HFFc6 (cell line): ENCODE measurements at regions not wholly inside any gene's neighbourhood (a gene's known extent, or its start where the extent isn't known, plus 50 kb on each side); places are given as distances from the start of the nearest gene placed in this dataset.

Source experiments
- DNase-seq: peaks from one replicate; pipeline ENCODE4 v3.0.0-alpha.2; 2018
- H3K27ac Mint-ChIP-seq: 2 replicates; pipeline ENCODE4 v1.8.0; 2020; ENCODE audit warnings: mild to moderate bottlenecking, mixed read lengths
- H3K27me3 Mint-ChIP-seq: 2 replicates; pipeline ENCODE4 v1.8.0; 2021; ENCODE audit warnings: mild to moderate bottlenecking, moderate library complexity, mixed read lengths; ENCODE audit not compliant: insufficient read depth
- H3K36me3 Mint-ChIP-seq: 2 replicates; pipeline ENCODE4 v1.8.0; 2021; ENCODE audit warnings: low read depth, mixed read lengths
- H3K4me1 Mint-ChIP-seq: 2 replicates; pipeline ENCODE4 v1.8.0; 2020; ENCODE audit warnings: low read depth, mixed read lengths
- H3K4me3 Mint-ChIP-seq: 2 replicates; pipeline ENCODE4 v1.8.0; 2020; ENCODE audit warnings: mild to moderate bottlenecking, moderate library complexity, mixed read lengths
- H3K9me3 Mint-ChIP-seq: 2 replicates; pipeline ENCODE4 v1.8.0; 2020; ENCODE audit warnings: mild to moderate bottlenecking, mixed read lengths
- TF ChIP-seq, protein P1 (sequence below): fragments of 200-600 bp; sonication (generic); IDR thresholded peaks from 2 replicates; pipeline ENCODE4 v1.5.0; 2021; ENCODE audit warnings: antibody characterized with exemption, mild to moderate bottlenecking

DNA sequence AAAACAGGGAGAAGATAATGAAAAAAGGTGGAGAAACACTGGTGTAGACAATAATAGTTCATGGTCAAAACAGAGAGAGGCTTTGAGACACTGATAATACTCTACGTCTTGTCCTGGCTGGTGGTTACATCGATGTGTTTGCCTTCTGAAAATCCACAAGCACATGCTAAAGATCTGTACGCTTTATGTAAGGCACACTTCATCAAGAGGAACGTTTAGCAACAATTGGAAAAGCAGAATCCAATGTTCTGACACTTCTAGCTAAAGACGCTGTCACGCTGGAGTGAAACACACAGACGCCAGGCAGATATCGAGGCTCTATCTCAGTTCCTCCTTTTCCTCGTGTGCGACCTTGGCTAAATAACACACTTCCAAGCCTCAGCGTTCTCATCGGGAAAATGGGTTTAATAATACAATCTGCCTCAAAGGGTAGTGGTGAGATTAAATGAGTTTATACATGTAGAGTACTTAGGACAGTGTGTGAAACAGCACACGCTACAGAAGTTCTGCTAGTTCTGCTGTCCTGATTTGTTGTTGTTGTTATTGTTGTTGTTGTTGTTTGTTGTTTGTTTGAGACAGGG, 386.1 kb downstream of the SETD4 start:
- DNase-seq = no peak
- no peak overlapping the region for H3K27ac Mint-ChIP-seq
- no peaks in the 10 kb centered on the region for H3K36me3 Mint-ChIP-seq
- no peaks in the 10 kb centered on the region for H3K9me3 Mint-ChIP-seq
- H3K27me3 Mint-ChIP-seq = no peaks in the 10 kb centered on the region; the same call in none of the 2 replicates
- H3K4me3 Mint-ChIP-seq = no peak overlapping the region
- peaks cover 6% of the 10 kb centered on the region; the same call in 1 of the 2 replicates for H3K4me1 Mint-ChIP-seq
- TF ChIP-seq, protein P1, sequence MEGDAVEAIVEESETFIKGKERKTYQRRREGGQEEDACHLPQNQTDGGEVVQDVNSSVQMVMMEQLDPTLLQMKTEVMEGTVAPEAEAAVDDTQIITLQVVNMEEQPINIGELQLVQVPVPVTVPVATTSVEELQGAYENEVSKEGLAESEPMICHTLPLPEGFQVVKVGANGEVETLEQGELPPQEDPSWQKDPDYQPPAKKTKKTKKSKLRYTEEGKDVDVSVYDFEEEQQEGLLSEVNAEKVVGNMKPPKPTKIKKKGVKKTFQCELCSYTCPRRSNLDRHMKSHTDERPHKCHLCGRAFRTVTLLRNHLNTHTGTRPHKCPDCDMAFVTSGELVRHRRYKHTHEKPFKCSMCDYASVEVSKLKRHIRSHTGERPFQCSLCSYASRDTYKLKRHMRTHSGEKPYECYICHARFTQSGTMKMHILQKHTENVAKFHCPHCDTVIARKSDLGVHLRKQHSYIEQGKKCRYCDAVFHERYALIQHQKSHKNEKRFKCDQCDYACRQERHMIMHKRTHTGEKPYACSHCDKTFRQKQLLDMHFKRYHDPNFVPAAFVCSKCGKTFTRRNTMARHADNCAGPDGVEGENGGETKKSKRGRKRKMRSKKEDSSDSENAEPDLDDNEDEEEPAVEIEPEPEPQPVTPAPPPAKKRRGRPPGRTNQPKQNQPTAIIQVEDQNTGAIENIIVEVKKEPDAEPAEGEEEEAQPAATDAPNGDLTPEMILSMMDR = no peak

DNA sequence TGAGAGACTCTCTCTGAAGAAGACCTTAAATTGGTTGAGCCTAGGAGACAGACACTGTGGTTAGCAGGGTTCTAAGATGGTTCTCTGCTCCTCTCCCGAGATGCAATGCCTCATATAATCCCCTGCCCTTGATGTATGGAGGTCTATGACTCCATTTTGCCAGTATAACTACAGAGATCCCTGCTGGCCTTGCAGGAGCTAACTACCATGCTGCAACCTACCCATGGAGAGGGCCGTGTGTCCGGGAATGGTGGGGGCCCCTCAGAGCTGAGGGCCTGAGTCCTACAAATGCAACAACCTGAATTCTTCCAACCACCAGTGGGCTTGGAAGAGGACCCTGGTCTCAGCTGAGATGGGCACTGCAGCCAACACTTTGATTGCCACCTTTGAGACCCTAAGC, 388.0 kb downstream of the SETD4 start:
- Mint-ChIP-seq H3K9me3 (no peaks in the 10 kb centered on the region), H3K27ac (no peak overlapping the region), H3K36me3 (no peaks in the 10 kb centered on the region), H3K4me3 (no peak overlapping the region), H3K27me3 (no peaks in the 10 kb centered on the region; the same call in 1 of the 2 replicates), H3K4me1 (peaks cover 6% of the 10 kb centered on the region; the same call in 1 of the 2 replicates)
- TF ChIP-seq, protein P1 = no peak
- no peak for DNase-seq

DNA sequence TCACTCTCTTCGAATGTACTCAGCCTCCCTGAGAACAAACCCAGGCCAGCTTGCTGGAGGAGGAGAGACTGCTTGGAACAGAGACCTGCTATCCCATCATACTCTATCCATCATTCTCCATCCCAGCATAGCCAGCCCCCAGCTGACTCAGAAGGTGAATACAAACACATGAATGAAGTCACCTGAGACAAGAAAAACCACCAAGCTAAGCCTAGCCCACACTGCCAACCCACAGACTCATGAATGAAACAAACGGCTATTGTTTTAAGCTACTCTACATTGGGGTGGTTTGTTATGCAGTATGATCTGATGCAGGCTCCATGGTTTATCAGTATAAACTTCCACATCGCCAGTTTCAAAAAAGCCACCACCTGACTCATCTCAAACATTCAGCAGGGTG, 395.6 kb downstream of the SETD4 start:
- Mint-ChIP-seq H3K4me1 (no peaks in the 10 kb centered on the region), H3K27me3 (no peaks in the 10 kb centered on the region; the same call in 1 of the 2 replicates), H3K9me3 (no peaks in the 10 kb centered on the region), H3K36me3 (no peaks in the 10 kb centered on the region), H3K4me3 (no peak overlapping the region), H3K27ac (no peak overlapping the region)
- TF ChIP-seq, protein P1 = no peak
- no peak for DNase-seq

DNA sequence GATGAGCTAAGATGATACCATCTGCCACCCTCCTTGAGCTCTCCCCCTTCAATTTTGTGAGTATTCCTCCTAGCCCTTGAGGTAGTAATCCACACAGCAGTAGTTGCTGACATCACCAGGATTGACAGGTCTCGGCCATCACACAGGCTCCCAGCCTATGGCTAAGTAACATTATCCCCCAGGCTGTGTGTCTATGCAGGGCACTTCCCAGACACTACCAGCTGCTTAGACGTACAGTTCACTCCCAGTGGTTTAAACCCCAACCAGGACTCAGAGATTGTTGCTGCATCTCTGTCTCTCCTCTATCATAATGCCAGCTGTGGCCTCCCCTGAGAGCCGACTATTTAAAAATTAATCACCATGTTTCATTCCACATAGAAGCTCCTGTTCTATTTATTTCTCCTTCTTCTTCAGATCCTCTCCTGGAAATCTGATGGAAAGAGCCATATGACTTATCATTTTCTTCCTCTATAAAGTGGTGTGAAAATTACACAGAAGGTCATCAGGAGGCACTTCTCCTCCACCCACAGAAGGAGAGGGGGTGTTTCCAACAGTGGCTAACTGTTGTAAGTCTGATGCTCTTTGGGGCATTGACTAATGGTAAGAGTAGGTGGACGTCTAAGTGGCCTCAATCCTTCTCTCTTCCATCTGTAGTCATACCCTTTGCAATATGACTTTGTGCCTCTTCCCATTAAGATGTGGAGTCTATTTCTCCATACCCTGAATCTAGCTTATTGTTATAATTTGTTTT, 396.3 kb downstream of the SETD4 start:
- no peaks in the 10 kb centered on the region; the same call in 1 of the 2 replicates for H3K27me3 Mint-ChIP-seq
- DNase-seq = no peak
- H3K36me3 Mint-ChIP-seq = no peaks in the 10 kb centered on the region
- no peak overlapping the region for H3K27ac Mint-ChIP-seq
- H3K4me3 Mint-ChIP-seq = no peak overlapping the region
- H3K9me3 Mint-ChIP-seq = no peaks in the 10 kb centered on the region
- TF ChIP-seq, protein P1 = no peak
- peaks cover 2% of the 10 kb centered on the region for H3K4me1 Mint-ChIP-seq

DNA sequence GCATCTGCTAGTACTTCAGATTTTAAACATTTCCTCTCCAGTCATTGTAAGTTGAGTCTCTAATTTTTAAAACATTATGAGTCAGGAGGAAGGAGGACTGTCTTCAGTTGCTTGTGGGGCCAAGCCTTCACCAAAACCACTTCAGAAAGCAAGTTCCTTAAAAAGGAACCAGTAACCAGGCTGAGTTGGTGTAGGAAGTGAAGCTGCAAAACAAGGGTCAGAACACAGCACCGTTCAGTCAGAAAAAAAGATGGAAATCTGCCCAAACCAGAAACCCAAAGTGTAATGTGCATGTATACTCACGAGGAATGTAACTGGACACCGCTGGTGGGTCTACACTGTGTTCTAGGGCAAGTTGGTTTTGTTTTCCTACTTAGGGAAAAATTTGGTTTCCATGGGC, 402.1 kb downstream of the SETD4 start:
- H3K27ac Mint-ChIP-seq = peak overlapping the region; percentile 91
- no peaks in the 10 kb centered on the region; the same call in 1 of the 2 replicates for H3K27me3 Mint-ChIP-seq
- peak; percentile 87 for DNase-seq
- peaks cover 28% of the 10 kb centered on the region for H3K4me1 Mint-ChIP-seq
- no peaks in the 10 kb centered on the region for H3K9me3 Mint-ChIP-seq
- H3K36me3 Mint-ChIP-seq = peaks cover 8% of the 10 kb centered on the region; the same call in 1 of the 2 replicates
- TF ChIP-seq, protein P1 = no peak
- H3K4me3 Mint-ChIP-seq = peak overlapping the region; percentile 55
